Stimulated activated CD8-positive, alpha-beta memory T cell treated with anti-CD3 and anti-CD28 coated beads, Interleukin-12 subunit alpha, Interleukin-12 subunit beta, amount 100 ng/mL, for 24 hours (primary cell): ENCODE measurements at regions not wholly inside any gene's neighbourhood (a gene's known extent, or its start where the extent isn't known, plus 50 kb on each side); places are given as distances from the start of the nearest gene placed in this dataset.
"Not testable (repeated sequence)": the region's sequence is repeated elsewhere in the genome, so short reads cannot be mapped to it uniquely, and the experiment has no call there.

Source experiments
- DNase-seq: peaks from one replicate; pipeline ENCODE4 v3.0.0-alpha.2; 2020; ENCODE audit errors: extremely low read depth

DNA sequence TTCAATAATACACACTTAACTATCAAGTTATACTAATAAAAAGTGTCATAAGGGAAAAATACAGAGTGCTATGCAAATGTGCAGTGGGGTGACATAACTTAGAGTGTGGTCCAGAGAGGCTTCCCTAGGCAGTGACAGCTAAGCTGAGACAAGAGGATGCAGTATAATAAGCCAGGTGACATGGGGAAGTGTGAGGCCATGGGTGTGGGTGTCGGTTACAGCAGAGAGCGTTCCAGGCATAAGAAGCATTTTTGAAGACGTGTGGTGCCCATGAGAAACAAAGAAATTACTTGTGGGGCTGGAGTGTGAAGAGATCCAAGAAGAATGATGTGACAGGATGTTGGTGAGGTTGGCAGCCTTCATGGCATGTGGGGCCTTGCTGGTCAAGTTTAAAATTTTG lies 78.1 kb upstream of the PICALM start:
- DNase-seq: no peak

- DNase-seq: no peak
Observed at GRCh38 chr11:86145439-86146156, 76.7 kb upstream of the PICALM start.

DNA sequence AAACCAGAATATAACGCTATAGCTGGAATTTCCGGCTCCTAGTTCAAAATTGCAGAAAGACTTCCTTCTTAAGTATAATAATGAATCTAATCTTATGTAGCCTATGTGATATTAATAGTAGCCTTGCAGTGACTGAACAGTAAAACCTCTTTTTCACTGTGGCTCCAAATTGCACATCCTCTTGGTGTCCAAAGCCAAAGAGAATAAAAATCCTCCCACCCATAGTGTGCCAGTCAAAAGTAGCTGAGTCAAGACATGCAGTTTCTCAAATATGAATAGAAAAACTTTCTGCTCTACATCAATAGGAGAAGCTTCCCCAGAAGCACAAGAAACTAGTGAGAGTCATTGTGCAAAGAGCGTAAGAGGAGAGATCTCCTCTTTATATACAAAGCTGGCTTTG lies 76.0 kb upstream of the PICALM start:
- DNase-seq: no peak

- DNase-seq: not testable (repeated sequence)
Observed at GRCh38 chr11:86144087-86144486, 75.2 kb upstream of the PICALM start.

DNA sequence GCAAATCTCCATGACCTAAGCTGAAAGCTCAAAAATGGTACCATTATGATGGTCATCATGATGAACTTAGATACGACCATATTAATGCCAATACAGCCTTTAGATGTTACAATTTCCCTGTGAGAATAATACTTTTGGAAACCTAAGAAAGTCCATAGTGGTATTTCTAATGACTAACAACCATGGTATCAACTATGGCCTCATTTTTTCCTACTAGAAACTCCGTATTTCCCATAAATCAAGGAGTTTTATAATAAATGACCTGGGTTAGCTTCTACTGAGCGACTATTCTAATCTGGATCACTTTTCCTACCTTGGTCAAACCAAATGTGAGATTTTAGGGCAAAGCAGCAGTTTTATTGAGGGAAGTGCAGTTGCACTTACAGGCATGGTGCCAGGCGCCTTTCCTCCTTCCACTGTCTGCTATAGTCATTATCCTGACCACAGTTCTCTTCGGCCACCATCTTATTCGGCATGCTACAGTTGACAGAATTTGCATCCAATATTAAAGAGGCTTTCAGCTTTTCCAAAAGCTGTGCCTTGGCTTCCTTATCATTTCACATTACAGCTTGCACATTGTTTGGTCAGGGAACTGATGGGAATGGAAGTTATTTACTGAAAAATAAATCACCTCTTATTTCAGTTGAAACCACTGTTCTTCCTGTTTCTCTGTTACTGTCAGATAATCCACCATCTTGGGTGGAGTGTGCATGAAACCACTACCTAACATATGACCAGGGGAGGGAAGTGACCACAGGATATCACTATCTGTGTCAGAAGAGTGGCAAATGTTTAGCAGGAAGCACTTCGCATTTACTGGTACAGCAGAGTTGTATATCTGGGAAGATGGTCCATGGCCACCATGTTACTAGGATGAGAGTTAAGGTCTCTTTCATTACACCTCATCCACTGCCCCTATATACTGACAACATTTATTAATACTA lies 74.5 kb upstream of the PICALM start:
- DNase-seq: no peak

GRCh38 chr11:86142170-86142569 lies 73.3 kb upstream of the PICALM start:
- no peak for DNase-seq

DNA sequence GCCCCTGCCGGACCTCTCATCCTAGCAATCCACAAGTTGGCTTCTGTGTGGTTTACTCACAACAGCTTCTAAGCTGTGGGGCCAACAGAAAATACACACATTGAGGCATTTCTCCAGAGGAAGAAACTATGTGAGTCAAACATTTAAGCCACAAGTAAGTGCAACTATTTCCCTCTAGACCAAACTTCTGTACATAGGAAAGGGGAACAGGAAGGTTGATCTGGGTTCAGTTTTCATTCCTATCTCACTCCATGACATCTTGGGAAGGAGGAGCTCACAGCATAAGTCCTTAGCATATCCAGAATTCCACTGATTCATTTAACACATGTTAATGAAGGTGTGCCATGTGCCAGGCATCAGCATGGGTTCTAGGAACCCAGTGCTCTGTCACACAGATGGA lies 72.8 kb upstream of the PICALM start:
- DNase-seq: no peak

DNA sequence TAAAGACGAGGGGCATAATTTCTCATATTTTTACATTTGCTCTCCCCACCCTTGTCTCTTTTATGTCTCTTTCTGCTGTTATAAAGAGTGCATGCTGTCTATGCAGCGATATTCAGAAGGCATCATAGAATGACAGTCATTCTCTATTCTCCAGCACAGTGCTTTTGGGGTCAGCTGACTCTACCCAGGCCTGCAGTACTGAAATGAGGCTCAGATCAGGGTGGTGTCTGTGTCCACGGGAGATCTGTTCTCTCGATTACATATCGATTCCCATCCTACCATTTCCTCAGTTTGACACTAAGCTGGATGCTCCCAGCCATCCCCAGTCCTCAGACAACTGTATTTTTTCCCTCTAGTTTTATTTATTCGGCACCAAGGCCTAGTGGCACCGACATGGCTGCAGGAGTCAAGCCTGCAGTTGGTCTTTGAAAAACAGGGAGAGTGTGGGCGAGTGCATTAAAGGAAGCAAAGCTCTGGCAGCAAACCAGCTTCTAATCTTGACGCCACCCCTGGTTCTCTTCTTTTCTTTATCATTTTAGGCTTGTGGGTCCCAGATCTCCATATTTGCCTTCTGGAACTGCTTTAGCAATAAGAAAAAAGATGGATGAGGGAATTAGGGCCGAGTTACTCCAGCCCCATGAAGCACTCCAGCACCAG lies 71.6 kb upstream of the PICALM start:
- DNase-seq: no peak

GRCh38 chr11:86138958-86139357 lies 70.1 kb upstream of the PICALM start:
- no peak for DNase-seq

DNA sequence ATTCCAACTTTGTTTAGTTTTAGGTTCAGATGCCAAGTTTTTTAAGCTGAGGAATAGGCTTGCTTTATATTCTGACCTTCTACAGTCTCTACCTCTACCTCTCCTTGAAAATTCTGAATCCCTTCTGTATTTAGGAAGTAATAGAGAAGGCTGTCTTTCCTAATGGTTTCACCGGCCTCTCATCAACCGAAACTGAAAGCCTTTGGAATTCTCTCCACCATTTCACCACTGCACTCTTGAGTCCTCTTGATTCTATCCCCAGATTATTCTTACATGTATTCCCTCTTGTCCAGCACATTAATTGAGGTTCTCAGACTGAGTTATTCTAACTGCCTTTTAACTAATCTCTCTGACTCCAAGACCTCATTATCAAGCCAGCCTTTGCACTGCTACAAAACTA lies 67.7 kb upstream of the PICALM start:
- DNase-seq: no peak

- no peak for DNase-seq
Observed at GRCh38 chr11:86135319-86135714, 66.4 kb upstream of the PICALM start.

DNA sequence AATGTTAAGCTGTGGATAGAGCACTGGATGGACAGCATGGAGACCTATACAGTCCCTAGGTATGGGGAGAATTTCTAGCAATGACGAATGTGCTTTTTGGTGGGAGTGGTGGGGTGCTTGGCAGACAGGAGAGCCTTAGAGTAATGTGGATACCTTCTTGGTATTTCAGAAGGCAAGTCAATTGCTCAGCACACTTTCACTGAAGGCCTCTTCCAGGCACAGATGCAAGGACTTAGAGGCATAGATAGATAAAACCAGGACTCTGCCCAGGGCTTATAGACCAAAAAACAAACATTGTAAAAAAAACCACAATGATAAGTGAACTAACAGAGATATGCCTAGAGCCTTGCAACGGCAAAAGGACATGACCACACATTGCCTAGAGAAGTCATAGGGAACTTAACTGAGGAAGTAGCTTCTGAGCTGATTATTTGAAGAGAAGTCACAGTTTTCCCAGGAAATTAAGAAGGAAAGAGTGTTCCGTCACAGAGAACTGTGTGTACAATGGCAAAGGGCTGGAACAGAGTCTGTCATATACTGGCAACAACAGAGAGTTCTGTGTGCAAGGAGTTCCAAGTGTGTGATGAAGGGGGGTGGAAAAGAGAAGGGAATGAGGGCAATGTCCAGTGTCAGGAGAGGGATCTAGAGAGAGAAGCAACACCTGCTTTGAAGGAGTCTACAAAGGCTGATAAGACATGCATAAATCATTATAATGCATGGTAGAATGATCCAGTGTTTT lies 65.9 kb upstream of the PICALM start:
- DNase-seq: no peak

- DNase-seq: no peak
Observed at GRCh38 chr11:86132667-86133249, 63.9 kb upstream of the PICALM start.

DNA sequence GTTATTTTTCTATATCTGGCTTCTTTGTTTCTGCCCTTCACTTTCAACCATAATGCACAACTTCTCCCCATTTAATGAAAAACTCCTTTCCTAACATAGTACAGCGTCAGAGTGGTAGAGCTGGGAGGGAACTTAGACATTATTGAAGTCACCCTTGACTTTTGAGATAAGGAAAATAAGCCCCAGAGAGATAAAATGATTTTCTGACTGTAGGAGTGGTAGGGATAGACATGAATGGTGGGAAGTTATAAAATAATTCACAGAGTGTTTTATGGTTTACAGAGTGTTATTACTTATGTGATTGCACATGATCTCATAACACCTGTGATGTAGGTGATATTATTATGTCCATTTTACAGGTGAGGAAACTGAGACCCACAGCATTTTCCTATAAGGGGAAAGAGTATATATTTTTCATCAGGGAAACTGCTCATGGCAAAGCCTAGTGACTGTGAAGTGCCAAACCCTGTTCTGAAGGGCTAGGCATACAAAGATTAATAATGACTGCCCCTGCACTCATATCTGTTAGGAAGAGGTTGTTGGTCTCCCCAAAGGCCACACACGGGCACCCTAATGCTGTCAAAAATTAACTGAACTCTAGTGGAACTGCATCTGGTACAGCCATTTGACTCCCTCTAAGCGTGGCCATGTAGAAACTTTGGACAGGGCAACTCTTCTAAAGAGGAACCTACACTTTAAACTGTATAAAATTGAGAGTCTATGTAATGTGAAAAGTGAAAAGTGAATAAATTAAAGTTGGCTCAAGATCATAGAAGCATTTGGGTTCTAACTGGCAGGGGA lies 61.1 kb upstream of the PICALM start:
- DNase-seq: no peak

- no peak for DNase-seq
Observed at GRCh38 chr11:86128914-86129313, 60.0 kb upstream of the PICALM start.

DNA sequence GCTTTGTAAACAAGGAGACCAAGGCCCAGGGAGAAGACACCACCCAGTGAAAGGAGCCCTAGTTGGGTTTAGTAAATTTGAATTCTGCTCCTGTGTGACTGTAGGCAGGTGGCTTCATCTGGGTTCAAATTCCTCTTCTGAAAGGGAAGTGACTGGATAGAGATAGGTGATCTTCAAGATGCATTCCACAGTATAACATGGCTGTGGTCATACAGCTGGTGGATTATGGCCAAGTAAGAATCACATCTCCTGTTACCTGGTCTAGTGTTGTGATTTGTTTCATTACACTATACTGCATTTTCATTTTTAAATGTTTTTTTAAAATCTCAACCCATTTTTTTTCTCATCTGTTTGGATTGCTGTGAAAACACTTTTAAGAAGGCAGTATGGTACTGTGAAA lies 58.0 kb upstream of the PICALM start:
- no peak for DNase-seq

GRCh38 chr11:86124251-86125233 lies 55.7 kb upstream of the PICALM start:
- no peak for DNase-seq

DNA sequence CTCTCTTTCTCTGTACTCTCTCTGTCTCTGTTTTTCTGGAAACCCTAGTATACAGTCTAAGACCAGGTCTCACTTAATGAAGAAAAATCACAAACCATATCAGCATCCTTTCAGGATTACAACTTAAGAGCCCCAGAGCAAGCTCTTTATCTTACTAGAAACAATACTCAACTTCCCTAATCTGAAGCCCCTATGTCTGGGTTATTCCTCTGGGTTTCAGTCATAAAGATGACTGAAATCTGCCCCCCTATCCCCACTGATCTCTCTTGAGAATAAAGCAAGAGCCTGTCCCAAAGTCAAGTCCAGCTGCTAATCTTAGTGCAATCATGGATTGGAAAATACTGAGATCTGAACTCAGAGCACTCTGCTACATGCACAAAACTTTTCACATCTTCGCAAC lies 53.9 kb upstream of the PICALM start:
- DNase-seq: no peak

DNA sequence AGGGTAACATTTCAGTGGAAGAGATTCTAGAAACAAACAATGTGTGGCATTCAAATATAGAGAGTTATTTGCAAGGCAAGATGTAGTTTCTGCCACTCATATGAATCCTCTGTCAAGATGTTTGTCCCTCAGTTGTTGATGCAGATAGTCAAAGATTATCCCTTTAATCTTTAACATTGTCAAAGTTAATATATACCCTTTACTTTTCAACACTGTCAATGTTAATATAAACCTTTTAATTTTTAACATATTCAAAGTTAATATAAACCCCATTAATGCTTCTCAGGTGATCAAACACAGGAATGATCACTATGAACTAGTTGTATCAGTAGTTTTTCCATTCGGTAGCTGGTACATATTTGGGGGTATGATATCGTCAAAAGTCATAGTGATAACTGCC lies 51.9 kb upstream of the PICALM start:
- no peak for DNase-seq
